ENCODE measurements at regions not wholly inside any gene's neighbourhood (a gene's known extent, or its start where the extent isn't known, plus 50 kb on each side); places are given as distances from the start of the nearest gene placed in this dataset.

GRCh38 chrX:140933016-140933415 is 69.4 kb upstream of the SPANXB1 start:
- TF ChIP-seq POLR2A (IDR thresholded peaks at IDR 0.05; ENCODE audit: low read depth, low read length) (no peak), CEBPB (IDR thresholded peaks at IDR 0.05; ENCODE audit: low read depth, low read length) (no peak), NFE2L2 (IDR thresholded peaks at IDR 0.05; ENCODE audit: low read depth, low read length) (no peak), RFX5 (IDR thresholded peaks at IDR 0.05; ENCODE audit: low read depth, low read length) (no peak), CHD1 (IDR thresholded peaks at IDR 0.05; ENCODE audit: low read depth, low read length) (no peak), CTCF (conservative IDR thresholded peaks at IDR 0.05; ENCODE audit: low read depth, low read length) (no peak), MAFK (IDR thresholded peaks at IDR 0.05; ENCODE audit: low read depth, low read length) (no peak), RAD21 (IDR thresholded peaks at IDR 0.05; ENCODE audit: low read length) (no peak), SMC3 (IDR thresholded peaks at IDR 0.05; ENCODE audit: low read depth, low read length) (no peak), MXI1 (IDR thresholded peaks at IDR 0.05; ENCODE audit: borderline replicate concordance, low read depth, low read length) (no peak), FOS (IDR thresholded peaks at IDR 0.05; ENCODE audit: low read depth, low read length) (no peak), RCOR1 (IDR thresholded peaks at IDR 0.05; ENCODE audit: insufficient replicate concordance, low read length) (no peak)
- TF ChIP-seq, protein P1, sequence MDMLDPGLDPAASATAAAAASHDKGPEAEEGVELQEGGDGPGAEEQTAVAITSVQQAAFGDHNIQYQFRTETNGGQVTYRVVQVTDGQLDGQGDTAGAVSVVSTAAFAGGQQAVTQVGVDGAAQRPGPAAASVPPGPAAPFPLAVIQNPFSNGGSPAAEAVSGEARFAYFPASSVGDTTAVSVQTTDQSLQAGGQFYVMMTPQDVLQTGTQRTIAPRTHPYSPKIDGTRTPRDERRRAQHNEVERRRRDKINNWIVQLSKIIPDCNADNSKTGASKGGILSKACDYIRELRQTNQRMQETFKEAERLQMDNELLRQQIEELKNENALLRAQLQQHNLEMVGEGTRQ (IDR thresholded peaks at IDR 0.05; ENCODE audit: low read depth, low read length): no peak
- TF ChIP-seq, protein P2, sequence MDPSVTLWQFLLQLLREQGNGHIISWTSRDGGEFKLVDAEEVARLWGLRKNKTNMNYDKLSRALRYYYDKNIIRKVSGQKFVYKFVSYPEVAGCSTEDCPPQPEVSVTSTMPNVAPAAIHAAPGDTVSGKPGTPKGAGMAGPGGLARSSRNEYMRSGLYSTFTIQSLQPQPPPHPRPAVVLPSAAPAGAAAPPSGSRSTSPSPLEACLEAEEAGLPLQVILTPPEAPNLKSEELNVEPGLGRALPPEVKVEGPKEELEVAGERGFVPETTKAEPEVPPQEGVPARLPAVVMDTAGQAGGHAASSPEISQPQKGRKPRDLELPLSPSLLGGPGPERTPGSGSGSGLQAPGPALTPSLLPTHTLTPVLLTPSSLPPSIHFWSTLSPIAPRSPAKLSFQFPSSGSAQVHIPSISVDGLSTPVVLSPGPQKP (IDR thresholded peaks at IDR 0.05; ENCODE audit: borderline replicate concordance, low read depth, low read length): no peak

Measured in IMR-90 (cell line).